HL-60 (cell line): ENCODE measurements at regions not wholly inside any gene's neighbourhood (a gene's known extent, or its start where the extent isn't known, plus 50 kb on each side); places are given as distances from the start of the nearest gene placed in this dataset.
"Not testable (repeated sequence)": the region's sequence is repeated elsewhere in the genome, so short reads cannot be mapped to it uniquely, and the experiment has no call there.

Source experiments
- DNase-seq, 2 experiments: peaks; one replicate each; pipeline ENCODE4 v3.0.0-alpha.2; 2010 to 2020; ENCODE audit warnings: low read depth in 1 of 2, low spot score in 1 of 2
- H3K27ac ChIP-seq: fragments of 250-450 bp; sonication (Bioruptor Pico); replicated peaks from 2 replicates; pipeline ENCODE4 v1.5.1; 2020; ENCODE audit warnings: mild to moderate bottlenecking, moderate library complexity
- H3K27me3 ChIP-seq: fragments of 250-450 bp; sonication (Bioruptor Pico); 2 replicates; pipeline ENCODE4 v1.5.1; 2021; ENCODE audit warnings: mild to moderate bottlenecking, moderate library complexity; ENCODE audit not compliant: insufficient read depth, poor library complexity, severe bottlenecking
- H3K4me3 ChIP-seq: replicated peaks from 2 replicates; pipeline ENCODE4 v1.5.1; 2011; ENCODE audit warnings: mild to moderate bottlenecking, control low read depth, low read length; ENCODE audit not compliant: insufficient read depth
- CTCF ChIP-seq: IDR thresholded peaks from one replicate; pipeline ENCODE4 v1.5.1; 2011; ENCODE audit warnings: low read length, control low read depth, inconsistent platforms; ENCODE audit not compliant: insufficient read depth
- GABPA ChIP-seq: IDR thresholded peaks from 2 replicates; pipeline ENCODE4 v1.6.1; 2012; ENCODE audit warnings: low read depth
- POLR2AphosphoS5 ChIP-seq: IDR thresholded peaks from 2 replicates; pipeline ENCODE4 v1.6.1; 2012; ENCODE audit warnings: low read depth
- REST ChIP-seq: IDR thresholded peaks from 2 replicates; pipeline ENCODE4 v1.6.1; 2012; ENCODE audit warnings: low read depth; ENCODE audit not compliant: insufficient replicate concordance
- SPI1 ChIP-seq: IDR thresholded peaks from 2 replicates; pipeline ENCODE4 v1.6.1; 2012; ENCODE audit warnings: low read depth, mild to moderate bottlenecking, borderline replicate concordance

- no peak for DNase-seq
- no peak overlapping the region for H3K4me3 ChIP-seq
- no peak overlapping the region for H3K27ac ChIP-seq
- no peaks in the 10 kb centered on the region for H3K27me3 ChIP-seq
- no peak for TF ChIP-seq SPI1
- TF ChIP-seq REST = no peak
- no peak for TF ChIP-seq POLR2AphosphoS5
- no peak for TF ChIP-seq CTCF
- TF ChIP-seq GABPA = no peak
Measured at GRCh38 chr14:66025779-66026178, 460.4 kb upstream of the CCDC196 start.

GRCh38 chr14:66031981-66032380, 454.2 kb upstream of the CCDC196 start:
- not testable (repeated sequence) for DNase-seq

GRCh38 chr14:66032800-66033199, 453.4 kb upstream of the CCDC196 start:
- TF ChIP-seq POLR2AphosphoS5 = no peak
- no peak for TF ChIP-seq CTCF
- TF ChIP-seq GABPA = no peak
- TF ChIP-seq REST = no peak
- TF ChIP-seq SPI1 = no peak
- no peak for DNase-seq
- H3K4me3 ChIP-seq = no peak overlapping the region
- no peaks in the 10 kb centered on the region for H3K27me3 ChIP-seq
- H3K27ac ChIP-seq = no peak overlapping the region

More at GRCh38 chr14:66031981-66032380, 454.2 kb upstream of the CCDC196 start:
- not testable (repeated sequence) for H3K27ac ChIP-seq, H3K4me3 ChIP-seq, H3K27me3 ChIP-seq

- Histone ChIP-seq H3K27ac (no peak overlapping the region), H3K27me3 (no peaks in the 10 kb centered on the region), H3K4me3 (no peak overlapping the region)
- no peak for DNase-seq
- no peak for TF ChIP-seq GABPA
Measured at GRCh38 chr14:66036547-66036946, 449.6 kb upstream of the CCDC196 start.

GRCh38 chr14:66037361-66037760, 448.8 kb upstream of the CCDC196 start:
- H3K4me3 ChIP-seq = no peak overlapping the region
- H3K27ac ChIP-seq = no peak overlapping the region
- no peak for DNase-seq
- no peaks in the 10 kb centered on the region for H3K27me3 ChIP-seq
- TF ChIP-seq CTCF (no peak), REST (no peak), POLR2AphosphoS5 (no peak), GABPA (no peak), SPI1 (no peak)
